Sigmoid colon (tissue), 4 donors: ENCODE measurements at regions not wholly inside any gene's neighbourhood (a gene's known extent, or its start where the extent isn't known, plus 50 kb on each side); places are given as distances from the start of the nearest gene placed in this dataset.

Source experiments
- POLR2A ChIP-seq, 2 donors: fragments of 450-650 bp; IDR thresholded peaks; one replicate each; pipeline ENCODE4 v1.6.1; 2016; ENCODE audit warnings: antibody characterized with exemption in 2 of 2, mild to moderate bottlenecking in 2 of 2, moderate library complexity in 2 of 2
- POLR2AphosphoS5 ChIP-seq, 4 donors: sonication (generic); formaldehyde crosslinking; IDR thresholded peaks; one replicate each; pipeline ENCODE4 v1.6.1; 2017; ENCODE audit warnings: antibody characterized with exemption in 4 of 4
- TF ChIP-seq, protein P1 (sequence below), 4 experiments: fragments of 450-650 bp in 3 of 4; fragments of 200-600 bp in 1 of 4; IDR thresholded peaks; one replicate each; pipeline ENCODE4 v1.5.1; 2016 to 2019; ENCODE audit warnings: antibody characterized with exemption in 4 of 4, mild to moderate bottlenecking in 3 of 4, moderate library complexity in 2 of 4

DNA sequence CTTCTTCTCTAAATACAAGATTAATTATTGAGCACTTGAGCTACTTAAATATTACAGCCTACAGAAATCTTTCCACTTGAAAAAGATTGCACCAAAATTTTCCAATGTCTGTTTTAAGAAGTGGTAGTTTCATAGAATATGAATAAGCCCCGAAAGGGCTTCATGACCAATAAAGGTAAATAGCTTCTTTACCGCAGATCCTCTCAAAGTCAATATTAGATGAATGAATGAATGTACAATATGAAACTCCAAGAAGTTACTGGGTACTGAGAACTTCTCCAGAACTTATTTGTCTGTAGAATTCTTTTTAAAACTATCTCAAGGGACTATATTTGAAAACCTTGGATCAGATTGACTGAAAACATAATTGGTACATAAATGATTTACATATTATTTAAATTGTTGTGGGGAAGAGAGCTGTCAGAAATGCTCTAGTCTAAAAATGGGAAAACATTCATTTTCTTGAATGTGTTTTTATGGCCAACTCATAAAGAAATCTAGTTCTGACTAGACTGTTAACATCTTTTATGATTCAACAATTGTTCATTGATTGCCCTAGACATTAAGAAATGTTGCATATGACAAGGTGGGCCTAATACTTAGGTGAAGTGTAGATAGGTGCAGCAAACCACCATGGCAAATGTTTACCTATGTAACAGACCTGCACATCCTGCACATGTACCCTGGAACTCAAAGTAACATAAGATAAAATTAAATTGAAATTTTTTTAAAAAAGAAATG is 227.0 kb downstream of the SPRY2 start:
- TF ChIP-seq POLR2A (IDR thresholded peaks at IDR 0.05) (no peak), POLR2AphosphoS5 (IDR thresholded peaks at IDR 0.05) (no peak)
- TF ChIP-seq, protein P1, sequence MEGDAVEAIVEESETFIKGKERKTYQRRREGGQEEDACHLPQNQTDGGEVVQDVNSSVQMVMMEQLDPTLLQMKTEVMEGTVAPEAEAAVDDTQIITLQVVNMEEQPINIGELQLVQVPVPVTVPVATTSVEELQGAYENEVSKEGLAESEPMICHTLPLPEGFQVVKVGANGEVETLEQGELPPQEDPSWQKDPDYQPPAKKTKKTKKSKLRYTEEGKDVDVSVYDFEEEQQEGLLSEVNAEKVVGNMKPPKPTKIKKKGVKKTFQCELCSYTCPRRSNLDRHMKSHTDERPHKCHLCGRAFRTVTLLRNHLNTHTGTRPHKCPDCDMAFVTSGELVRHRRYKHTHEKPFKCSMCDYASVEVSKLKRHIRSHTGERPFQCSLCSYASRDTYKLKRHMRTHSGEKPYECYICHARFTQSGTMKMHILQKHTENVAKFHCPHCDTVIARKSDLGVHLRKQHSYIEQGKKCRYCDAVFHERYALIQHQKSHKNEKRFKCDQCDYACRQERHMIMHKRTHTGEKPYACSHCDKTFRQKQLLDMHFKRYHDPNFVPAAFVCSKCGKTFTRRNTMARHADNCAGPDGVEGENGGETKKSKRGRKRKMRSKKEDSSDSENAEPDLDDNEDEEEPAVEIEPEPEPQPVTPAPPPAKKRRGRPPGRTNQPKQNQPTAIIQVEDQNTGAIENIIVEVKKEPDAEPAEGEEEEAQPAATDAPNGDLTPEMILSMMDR (IDR thresholded peaks at IDR 0.05), result no peak
